ENCODE measurements at regions not wholly inside any gene's neighbourhood (a gene's known extent, or its start where the extent isn't known, plus 50 kb on each side); places are given as distances from the start of the nearest gene placed in this dataset.

GRCh38 chr4:38226170-38226569 is 266.0 kb downstream of the PTTG2 start:
- TF ChIP-seq CTCF (IDR thresholded peaks at IDR 0.05 in 8 of 11, conservative IDR thresholded peaks at IDR 0.05 in 3 of 11) (no peak), POLR2AphosphoS5 (IDR thresholded peaks at IDR 0.05) (no peak), POLR2A (IDR thresholded peaks at IDR 0.05) (no peak)

Data from spleen (tissue), 7 donors.